ENCODE measurements at regions not wholly inside any gene's neighbourhood (a gene's known extent, or its start where the extent isn't known, plus 50 kb on each side); places are given as distances from the start of the nearest gene placed in this dataset.
A peak's percentile ranks its signal among the peaks of the same experiment; 100 is the strongest.

- CTCF ChIA-PET = no interaction called here
- intact Hi-C loops (cut with micrococcal nuclease) = no loop called here
- peak overlapping the region; percentile 39 for H3K4me3 ChIP-seq (ENCODE audit: low read length)
- POLR2A ChIA-PET (ENCODE audit: unreplicated experiment) = no interaction called here
- H3K9ac ChIP-seq (ENCODE audit: low read length) = peak overlapping the region; percentile 24; the same call in 1 of the 2 replicates
- H3K36me3 ChIP-seq (ENCODE audit: low read depth, low read length) = no peaks in the 10 kb centered on the region
- ATAC-seq (peak; percentile 44), DNase-seq (peak; percentile 68)
- peak overlapping the region; percentile 75 for H3K4me2 ChIP-seq (ENCODE audit: low read length)
- no peak for TF ChIP-seq EZH2 (IDR thresholded peaks at IDR 0.05; ENCODE audit: low read length, unreplicated experiment)
- TF ChIP-seq CTCF (conservative IDR thresholded peaks at IDR 0.05; ENCODE audit: low read depth, low read length) = no peak
- TF ChIP-seq EZH2phosphoT487 (IDR thresholded peaks at IDR 0.05; ENCODE audit: borderline replicate concordance, low read length) = no peak
- no peaks in the 10 kb centered on the region for H3K9me2 ChIP-seq (replicated peaks; ENCODE audit: low read length)
- no peaks in the 10 kb centered on the region for H3K79me2 ChIP-seq (ENCODE audit: low read length)
- H3K27me3 ChIP-seq (ENCODE audit: low read length) = no peaks in the 10 kb centered on the region
- peaks cover 46% of the 10 kb centered on the region for H3K4me1 ChIP-seq (ENCODE audit: insufficient read depth, low read length)
- peaks cover 7% of the 10 kb centered on the region for H3F3A ChIP-seq (ENCODE audit: low read length, unreplicated experiment)
- BruUV-seq (replicated peaks) = no TSS peak
- peak overlapping the region; percentile 89 for H3K27ac ChIP-seq (ENCODE audit: low read length)
- no peaks in the 10 kb centered on the region for H4K20me1 ChIP-seq (ENCODE audit: low read length)
- H2AFZ ChIP-seq (ENCODE audit: low read length) = no peak overlapping the region
- H3K9me3 ChIP-seq (ENCODE audit: low read length) = no peaks in the 10 kb centered on the region
These were observed 86.0 kb upstream of the TET2 start for GRCh38 chr4:105060628-105061027.

GRCh38 chr4:105061136-105061696, 85.5 kb upstream of the TET2 start:
- peak overlapping the region; percentile 89 for H3K27ac ChIP-seq (ENCODE audit: low read length)
- intact Hi-C loops (cut with micrococcal nuclease) = no loop called here

More at GRCh38 chr4:105061136-105061696, 85.5 kb upstream of the TET2 start:
- ChIA-PET POLR2A (ENCODE audit: unreplicated experiment) (no interaction called here), CTCF (no interaction called here)
- no peaks in the 10 kb centered on the region for H4K20me1 ChIP-seq (ENCODE audit: low read length)
- 0 out of 2 replicates have a peak overlapping the region, but pooled peaks have one; percentile 43 for H2AFZ ChIP-seq (ENCODE audit: low read length)
- H3K36me3 ChIP-seq (ENCODE audit: low read depth, low read length) = no peaks in the 10 kb centered on the region
- TF ChIP-seq EZH2phosphoT487 (IDR thresholded peaks at IDR 0.05; ENCODE audit: borderline replicate concordance, low read length) (no peak), EZH2 (IDR thresholded peaks at IDR 0.05; ENCODE audit: low read length, unreplicated experiment) (no peak), CTCF (conservative IDR thresholded peaks at IDR 0.05; ENCODE audit: low read depth, low read length) (no peak)
- no peaks in the 10 kb centered on the region for H3K79me2 ChIP-seq (ENCODE audit: low read length)
- peak overlapping the region; percentile 39 for H3K4me3 ChIP-seq (ENCODE audit: low read length)
- DNase-seq (peak; percentile 85), ATAC-seq (peak; percentile 83)
- no peaks in the 10 kb centered on the region for H3K9me2 ChIP-seq (replicated peaks; ENCODE audit: low read length)
- H3F3A ChIP-seq (ENCODE audit: low read length, unreplicated experiment) = peaks cover 7% of the 10 kb centered on the region
- H3K9ac ChIP-seq (ENCODE audit: low read length) = peak overlapping the region; percentile 25; the same call in 1 of the 2 replicates
- no peaks in the 10 kb centered on the region for H3K27me3 ChIP-seq (ENCODE audit: low read length)
- no TSS peak for BruUV-seq (replicated peaks)
- peak overlapping the region; percentile 75 for H3K4me2 ChIP-seq (ENCODE audit: low read length)
- H3K9me3 ChIP-seq (ENCODE audit: low read length) = no peaks in the 10 kb centered on the region
- H3K4me1 ChIP-seq (ENCODE audit: insufficient read depth, low read length) = peaks cover 46% of the 10 kb centered on the region

Measured in PC-3 (cell line).